Epithelial cell of prostate (primary cell): ENCODE measurements at regions not wholly inside any gene's neighbourhood (a gene's known extent, or its start where the extent isn't known, plus 50 kb on each side); places are given as distances from the start of the nearest gene placed in this dataset.

Experiments used
- DNase-seq: peaks from one replicate; pipeline ENCODE4 v3.0.0-alpha.2; 2011; ENCODE audit warnings: low read depth, low spot score
- H3K27ac ChIP-seq: fragments of 450-650 bp; 2 replicates; pipeline ENCODE4 v1.5.1; 2017; ENCODE audit warnings: mild to moderate bottlenecking

GRCh38 chr7:34263168-34263567 lies 357.8 kb downstream of the BMPER start:
- DNase-seq, result no peak
- H3K27ac ChIP-seq, result no peak overlapping the region

GRCh38 chr7:34269084-34269483 lies 363.7 kb downstream of the BMPER start:
- H3K27ac ChIP-seq, result no peak overlapping the region
- no peak for DNase-seq

DNA sequence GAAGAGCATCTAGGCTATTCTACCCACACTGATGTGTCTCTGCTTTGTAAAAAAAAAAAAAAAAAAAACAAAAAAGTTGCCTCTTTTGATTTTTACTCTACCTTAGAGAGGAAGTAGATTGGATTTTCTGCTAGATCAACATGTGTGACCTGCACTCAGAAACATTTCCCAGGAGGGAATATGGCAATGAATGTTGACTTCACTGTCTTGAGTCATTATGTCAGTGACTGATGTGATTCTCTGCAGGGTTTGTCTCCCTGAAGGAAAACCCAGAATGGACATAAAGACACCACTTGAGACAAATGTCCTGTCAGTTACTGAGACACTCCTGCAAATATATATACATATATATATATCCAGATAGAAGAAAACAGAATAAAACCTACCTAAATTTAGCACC lies 370.3 kb downstream of the BMPER start:
- no peak overlapping the region for H3K27ac ChIP-seq
- DNase-seq, result no peak

DNA sequence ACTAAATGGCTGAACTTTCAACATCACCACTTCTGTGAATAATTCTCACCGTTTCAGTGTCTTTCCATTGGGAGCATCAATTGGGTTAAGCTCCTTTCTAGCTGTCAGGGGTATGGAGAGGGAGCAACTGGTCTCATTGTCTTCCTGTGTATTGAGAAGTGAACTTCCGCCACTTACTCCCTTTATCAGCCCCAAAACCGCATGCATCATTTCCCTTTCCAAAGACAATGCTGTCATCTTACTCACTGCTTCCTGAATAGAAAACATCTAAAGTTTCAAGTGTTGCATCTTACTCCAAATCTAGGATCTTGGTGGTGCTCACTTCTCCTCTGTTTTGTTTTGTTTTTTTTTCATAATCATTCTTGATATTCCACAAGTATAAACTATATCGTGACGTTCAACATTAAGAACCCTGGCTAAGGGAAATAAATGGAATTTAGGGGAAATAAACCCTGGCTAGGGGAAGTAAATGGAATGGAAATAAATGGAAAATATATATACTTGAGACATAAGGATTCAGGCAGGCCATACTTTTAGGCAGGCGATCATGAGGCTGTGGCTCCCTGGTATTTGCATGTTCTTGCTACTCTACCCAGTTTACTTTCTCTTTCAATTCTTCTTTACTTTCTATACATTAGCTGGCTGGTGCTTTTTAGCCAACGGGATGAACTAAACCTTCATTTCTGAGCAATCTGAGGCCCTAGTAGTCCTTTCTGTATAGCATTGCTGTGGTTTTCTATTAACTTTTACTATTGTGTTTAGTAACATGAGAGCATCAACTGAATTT lies 371.9 kb downstream of the BMPER start:
- no peak overlapping the region for H3K27ac ChIP-seq
- DNase-seq, result no peak

DNA sequence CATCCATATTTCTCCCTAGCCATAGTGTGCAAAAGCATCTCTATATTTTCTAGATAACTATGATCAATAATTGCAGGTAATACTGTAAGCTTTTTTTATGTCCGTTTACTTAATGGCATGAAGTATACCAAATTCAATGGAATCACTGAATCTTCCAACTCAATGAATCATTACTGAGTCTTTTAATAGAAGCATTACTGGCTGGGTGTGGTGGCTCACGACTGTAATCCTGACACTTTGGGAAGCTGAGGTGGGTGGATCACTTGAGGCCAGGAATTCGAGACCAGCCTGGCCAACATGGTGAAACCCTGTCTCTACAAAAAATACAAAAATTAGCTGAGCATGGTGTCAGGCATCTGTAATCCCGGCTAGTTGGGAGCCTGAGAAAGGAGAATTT lies 372.5 kb downstream of the BMPER start:
- DNase-seq, result no peak
- no peak overlapping the region for H3K27ac ChIP-seq

DNA sequence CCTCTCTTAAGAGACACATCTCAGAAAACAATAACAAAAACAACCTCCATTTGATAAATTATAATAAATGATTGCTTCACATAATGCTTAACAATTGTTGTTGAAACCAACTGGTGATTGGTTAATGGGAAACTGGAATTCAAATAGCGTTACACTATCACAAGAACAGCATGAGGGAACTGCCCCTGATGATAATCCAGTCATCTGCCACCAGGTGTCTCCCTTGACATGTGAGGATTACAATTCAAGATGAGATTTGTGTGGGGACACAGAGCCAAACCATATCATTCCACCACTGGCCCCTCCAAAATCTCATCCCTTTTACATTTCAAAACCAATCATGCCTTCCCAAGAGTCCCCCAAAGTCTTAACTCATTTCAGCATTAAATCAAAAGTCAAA lies 375.9 kb downstream of the BMPER start:
- no peak overlapping the region for H3K27ac ChIP-seq
- no peak for DNase-seq

- DNase-seq, result no peak
- H3K27ac ChIP-seq, result no peak overlapping the region
These were observed 375.7 kb upstream of the NPSR1 start for GRCh38 chr7:34282271-34282670.

GRCh38 chr7:34296663-34297062 lies 361.4 kb upstream of the NPSR1 start:
- no peak for DNase-seq

DNA sequence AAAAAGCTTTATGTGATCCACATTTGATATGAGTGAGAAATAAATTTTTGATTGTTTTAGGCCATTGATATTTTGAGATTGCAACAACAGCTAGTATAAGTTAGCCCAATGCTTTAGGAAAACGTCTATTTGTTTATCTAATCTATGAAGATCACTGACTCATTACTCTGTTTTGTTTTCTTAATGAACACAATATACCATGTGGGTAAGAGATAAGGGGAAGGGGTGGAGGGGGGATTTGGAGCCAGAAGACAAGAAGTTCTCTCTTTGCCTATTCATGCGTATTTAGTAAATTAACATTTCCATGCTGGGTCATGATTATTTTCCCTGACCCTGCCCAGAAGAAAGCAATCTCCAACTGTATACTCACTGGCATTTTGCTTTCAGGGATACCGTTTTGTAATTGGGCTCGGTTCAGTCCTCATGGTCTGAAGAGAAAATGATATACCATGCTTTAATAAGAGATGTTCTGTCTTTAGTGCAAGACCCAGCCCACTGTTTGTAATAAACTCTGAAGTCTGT lies 359.5 kb upstream of the NPSR1 start:
- H3K27ac ChIP-seq, result no peak overlapping the region
- no peak for DNase-seq

More at GRCh38 chr7:34296663-34297062, 361.4 kb upstream of the NPSR1 start:
- H3K27ac ChIP-seq, result no peak overlapping the region

DNA sequence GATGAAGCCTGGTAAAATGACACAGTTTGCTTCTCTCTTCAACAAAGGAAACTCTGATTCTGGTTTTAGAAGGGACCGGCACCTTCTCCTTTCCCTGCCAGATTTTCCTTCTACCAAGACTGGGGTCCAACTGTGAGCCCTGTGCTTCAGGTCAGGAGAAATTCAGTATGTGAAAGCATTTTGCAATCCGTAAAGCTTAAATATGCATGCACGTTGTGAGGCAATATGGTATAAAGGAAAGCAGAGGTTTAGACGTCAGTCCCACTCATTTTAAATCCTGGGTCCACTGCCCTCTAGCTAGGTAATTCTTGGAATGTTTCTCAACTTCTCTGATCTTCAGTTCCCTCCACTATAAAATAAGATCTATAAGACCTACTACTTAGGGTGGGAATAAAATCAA lies 359.0 kb upstream of the NPSR1 start:
- no peak overlapping the region for H3K27ac ChIP-seq
- DNase-seq, result no peak

DNA sequence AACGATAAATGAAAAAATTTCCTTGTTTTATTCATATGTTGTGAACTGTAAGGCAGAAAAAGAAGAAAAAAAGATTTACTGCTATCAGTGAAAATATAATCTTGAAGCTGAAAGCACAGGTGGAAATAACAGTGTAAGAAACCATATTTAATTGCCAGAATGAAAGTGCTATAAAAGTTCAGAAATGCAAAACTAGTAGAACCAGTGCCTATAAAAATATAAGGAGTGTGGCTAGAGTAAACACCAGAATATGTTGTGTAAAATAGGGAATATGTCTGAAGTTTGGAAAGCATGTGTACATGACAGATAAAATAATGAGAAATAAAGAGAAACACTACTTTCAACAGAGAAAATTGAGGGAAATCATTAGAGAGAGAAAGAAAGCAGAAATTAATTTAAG lies 350.5 kb upstream of the NPSR1 start:
- no peak overlapping the region for H3K27ac ChIP-seq
- no peak for DNase-seq

DNA sequence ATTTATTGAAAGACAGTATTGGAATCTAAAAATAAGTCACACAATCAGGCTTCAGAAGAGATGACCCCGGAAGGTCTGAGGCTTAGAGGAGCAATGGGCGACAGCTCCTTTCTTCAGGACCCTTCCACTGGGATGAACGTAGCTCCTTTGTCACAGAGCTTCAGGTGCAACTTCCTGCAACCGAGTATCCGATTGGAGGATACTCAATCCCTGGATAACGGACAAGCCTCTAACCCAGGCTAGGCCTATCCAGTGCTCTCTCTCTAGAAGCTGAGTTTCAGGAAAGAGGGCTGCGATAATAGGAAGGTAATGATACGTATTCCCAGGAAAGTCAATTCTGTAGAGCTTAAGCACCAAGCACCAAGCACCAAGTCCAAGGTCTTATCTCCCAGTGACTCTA lies 349.4 kb upstream of the NPSR1 start:
- no peak overlapping the region for H3K27ac ChIP-seq
- no peak for DNase-seq

DNA sequence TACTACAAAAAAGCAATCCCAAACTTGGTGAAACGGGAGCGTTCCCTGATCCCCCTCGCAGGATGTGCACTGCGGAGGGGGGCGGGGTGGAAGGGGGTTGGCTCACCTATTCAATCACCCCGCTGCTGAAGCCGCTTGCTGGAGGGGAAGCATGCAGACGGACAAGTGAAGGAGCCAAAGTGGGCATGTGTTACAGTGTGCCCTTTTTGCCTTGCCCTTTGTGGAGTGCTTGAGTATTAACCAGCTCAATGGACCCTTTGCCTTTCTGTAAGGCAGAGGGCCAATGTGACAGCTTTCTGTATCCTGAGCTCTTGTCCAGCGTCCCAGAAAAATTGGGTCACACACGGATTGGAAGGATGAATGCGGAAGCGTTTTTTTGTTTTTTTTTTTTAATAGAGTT lies 348.9 kb upstream of the NPSR1 start:
- no peak for DNase-seq
- H3K27ac ChIP-seq, result no peak overlapping the region

GRCh38 chr7:34309584-34309983 lies 348.4 kb upstream of the NPSR1 start:
- no peak for DNase-seq

GRCh38 chr7:34311591-34311990 lies 346.4 kb upstream of the NPSR1 start:
- no peak overlapping the region for H3K27ac ChIP-seq
- DNase-seq, result no peak

More at GRCh38 chr7:34309584-34309983, 348.4 kb upstream of the NPSR1 start:
- no peak overlapping the region for H3K27ac ChIP-seq

GRCh38 chr7:34312624-34313023 lies 345.4 kb upstream of the NPSR1 start:
- H3K27ac ChIP-seq, result no peak overlapping the region
- no peak for DNase-seq

DNA sequence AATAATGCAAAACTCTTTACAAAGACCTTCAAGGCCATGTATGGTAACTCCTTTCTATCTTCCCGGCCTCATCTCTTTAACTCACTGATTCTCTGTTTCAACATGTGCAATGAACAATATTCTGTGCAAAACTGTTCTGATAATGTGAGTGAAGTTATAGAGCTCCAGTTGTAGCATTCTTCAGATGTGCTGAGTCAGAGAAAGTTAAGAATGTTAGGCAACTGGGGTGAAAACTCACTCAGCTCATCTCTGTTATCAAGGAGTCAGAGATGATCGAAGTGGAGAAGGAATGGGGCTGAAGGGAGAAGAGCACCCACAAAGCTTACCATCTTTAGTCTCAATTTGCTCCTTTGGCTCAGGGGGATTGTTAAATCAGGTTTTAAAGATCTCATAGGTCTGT lies 344.7 kb upstream of the NPSR1 start:
- DNase-seq, result no peak
- H3K27ac ChIP-seq, result no peak overlapping the region

- no peak overlapping the region for H3K27ac ChIP-seq
- no peak for DNase-seq
These were observed 343.0 kb upstream of the NPSR1 start for GRCh38 chr7:34315032-34315431.

- DNase-seq, result no peak
- no peak overlapping the region for H3K27ac ChIP-seq
These were observed 341.0 kb upstream of the NPSR1 start for GRCh38 chr7:34317039-34317438.

- peak overlapping the region; percentile 47 for H3K27ac ChIP-seq
- no peak for DNase-seq
These were observed 337.6 kb upstream of the NPSR1 start for GRCh38 chr7:34320412-34320811.

DNA sequence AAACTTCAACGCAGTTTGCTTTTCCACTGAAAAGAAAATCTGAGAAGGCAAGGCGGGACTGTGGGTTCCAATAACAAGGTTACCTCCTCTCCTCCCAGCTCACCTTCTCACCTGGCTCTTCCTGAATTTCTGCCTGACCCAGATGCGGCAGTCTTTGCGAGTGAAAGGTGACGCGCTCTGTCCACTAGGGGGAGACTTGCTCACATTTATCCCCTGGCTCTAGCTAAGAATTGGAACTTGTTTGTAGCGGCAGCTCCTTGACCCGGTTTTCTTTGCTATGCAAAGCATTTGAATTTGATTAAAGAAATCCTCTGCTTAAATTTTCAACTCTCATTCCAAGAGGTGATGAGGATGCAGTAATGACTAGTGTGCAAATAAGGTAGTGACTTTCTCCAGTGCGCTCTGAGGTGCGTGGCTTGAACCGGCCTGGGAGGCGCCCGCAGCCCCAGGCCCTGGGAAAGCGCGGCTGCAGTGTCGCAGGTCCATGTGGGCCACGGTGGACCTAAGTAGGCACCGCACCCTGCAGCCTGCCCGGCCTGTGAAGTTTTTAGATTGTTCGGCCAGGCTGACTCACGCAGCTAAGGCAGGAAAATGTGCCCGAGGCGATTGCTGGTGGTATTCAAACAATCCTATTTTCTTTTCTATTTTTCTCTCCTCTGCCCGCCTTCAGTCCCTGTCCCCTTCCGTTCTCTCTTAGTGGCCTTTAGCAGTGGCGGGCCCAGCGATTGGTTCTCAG lies 336.9 kb upstream of the NPSR1 start:
- H3K27ac ChIP-seq, result peak overlapping the region; percentile 47
- DNase-seq, result peak; percentile 31

GRCh38 chr7:34322841-34323240 lies 335.2 kb upstream of the NPSR1 start:
- DNase-seq, result peak; percentile 43
- no peak overlapping the region for H3K27ac ChIP-seq
